Stimulated activated CD4-positive, alpha-beta T cell treated with anti-CD3 and anti-CD28 coated beads, Interleukin-2, amount 100 ng/mL, for 24 hours (primary cell): ENCODE measurements at regions not wholly inside any gene's neighbourhood (a gene's known extent, or its start where the extent isn't known, plus 50 kb on each side); places are given as distances from the start of the nearest gene placed in this dataset.

Source experiments
- DNase-seq, 2 donors: peaks; one replicate each; pipeline ENCODE4 v3.0.0-alpha.2; 2020

DNA sequence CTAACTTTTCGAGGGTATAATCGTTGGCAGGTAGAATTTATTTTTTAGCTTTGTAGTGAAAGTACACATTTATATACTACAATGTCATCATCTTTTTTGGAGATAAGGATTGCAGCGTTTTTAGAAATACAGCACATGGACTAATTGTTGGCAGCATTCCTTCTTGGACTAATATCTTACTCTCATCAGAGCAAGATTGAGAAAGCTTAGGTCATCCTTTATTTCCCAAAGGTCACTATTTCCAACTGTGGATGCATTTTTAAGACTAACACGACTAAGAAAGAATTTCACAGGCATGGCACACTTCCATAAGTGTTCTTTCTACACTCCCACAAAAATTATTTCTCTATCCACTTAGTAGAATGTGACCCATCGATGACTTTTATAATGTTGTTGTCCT lies 732.3 kb downstream of the NCAM2 start:
- no peak for DNase-seq

DNA sequence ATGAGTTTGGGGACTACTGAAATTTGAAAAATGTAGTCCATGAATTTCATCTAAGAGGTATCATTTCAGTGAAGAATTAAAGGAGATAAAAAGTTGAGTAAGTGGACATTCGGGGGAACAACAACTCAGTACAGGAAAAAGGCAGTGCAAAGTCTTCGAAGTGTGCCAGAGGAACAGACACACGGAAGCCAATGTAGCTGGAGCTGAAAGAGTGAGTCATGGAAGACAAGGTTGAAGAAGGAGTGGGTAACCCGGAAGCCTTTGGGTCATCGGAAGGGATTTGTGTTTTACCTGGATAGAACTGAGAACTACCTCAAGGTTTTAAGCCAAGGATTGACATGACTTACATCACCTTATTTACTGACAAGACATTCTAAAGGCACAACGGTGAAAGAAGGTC lies 733.4 kb downstream of the NCAM2 start:
- DNase-seq: no peak

DNA sequence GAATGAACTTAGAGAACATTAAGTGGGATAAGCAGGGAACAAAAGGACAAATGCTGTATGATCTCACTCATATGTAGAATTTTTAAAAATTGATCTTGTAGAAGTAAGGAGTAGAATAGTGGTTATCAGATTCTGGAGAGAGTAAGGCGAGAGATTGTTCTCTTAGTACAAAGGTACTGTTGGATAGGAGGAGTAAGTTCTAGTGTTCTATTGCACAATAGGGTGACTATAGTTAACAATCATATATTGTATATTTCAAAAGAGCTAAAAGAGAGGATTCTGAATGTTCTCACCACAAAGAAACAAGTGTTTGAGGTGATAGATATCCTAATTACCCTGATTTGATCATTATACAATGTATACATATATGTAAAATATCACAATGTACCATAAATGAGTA lies 735.9 kb downstream of the NCAM2 start:
- no peak for DNase-seq

DNA sequence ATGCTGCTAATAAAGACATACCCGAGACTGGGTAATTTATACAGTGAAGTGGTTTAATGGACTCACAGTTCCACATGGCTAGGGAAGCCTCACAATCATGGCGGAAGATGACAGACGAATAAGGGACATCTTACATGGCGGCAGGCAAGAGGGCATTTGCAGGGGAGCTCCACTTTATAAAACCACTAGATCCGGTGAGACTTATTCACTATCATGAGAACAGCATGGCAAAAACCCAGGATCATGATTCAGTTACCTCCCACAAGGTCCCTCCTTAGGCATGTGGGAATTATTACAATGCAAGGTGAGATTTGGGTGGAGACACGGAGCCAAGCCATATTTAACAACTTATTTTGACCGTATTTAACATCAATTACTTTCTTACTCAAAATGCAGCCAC lies 739.0 kb downstream of the NCAM2 start:
- no peak for DNase-seq

DNA sequence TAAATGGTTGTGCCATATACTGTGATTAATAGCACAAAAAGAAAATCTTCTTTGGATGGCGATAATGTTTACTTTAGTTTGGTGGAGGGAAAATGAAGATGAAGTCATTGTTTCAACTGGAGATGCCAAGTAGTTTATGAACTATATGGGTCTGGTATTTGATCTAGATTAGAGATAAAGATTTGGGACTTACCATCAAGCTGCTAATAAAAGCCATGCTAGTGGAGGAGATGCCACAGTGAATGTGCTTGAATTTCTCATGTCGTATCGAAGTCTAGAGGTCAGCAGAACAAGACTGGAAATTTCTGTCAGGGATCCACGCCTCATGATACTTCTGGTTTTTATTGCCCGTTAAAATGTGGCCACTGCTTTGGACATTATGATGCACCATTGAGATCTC lies 742.0 kb downstream of the NCAM2 start:
- DNase-seq: no peak

DNA sequence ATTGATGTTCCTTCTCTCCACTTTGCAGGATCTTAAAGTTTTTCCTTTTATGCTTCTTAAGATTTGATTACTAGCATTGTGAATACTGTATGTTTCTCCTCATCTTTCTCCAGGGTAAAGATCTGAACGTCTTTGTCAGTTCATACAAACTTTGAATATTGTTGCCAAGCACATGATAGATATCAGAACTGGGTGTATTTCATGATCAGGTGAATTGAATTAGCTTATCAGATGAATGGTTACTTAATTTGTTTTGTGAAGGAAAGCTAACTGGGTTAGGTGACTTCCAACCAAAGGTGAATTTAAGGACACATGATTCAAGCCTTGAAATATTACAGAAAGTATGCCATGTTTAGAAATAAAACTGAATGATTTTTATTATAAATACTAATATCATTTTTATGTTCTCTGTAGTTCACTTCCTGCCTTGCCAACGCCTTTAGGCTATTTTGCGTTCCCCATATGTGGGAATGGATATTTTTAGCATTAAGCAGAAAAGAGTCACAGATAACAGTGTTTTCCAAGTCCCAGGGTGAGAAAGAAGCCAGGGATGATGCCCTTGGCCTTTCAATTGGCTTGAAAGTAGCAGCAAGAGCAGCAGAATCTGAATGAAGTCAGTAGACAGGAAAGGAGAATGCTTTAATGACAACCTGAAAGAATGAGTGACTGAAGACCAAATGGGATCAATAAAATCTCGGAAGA lies 752.1 kb downstream of the NCAM2 start:
- DNase-seq: no peak

DNA sequence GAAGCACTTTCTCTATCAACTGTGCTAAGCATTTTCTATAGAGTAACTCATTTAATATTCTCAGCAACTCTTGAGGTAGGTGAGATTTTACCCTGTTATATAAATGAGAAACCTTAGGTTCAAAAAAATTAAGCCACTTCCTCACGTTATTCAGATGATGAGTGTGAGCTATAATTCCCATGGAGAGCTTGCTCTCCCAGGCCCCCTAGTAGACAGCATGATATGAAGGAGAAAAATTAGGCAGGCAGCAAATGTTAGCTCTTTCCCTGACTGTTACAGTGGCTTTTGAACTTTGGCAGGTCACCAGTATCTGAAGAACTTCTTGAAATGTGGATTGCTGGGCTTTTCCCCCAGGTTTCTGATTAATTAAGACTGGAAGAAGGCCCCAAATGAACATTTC lies 753.1 kb downstream of the NCAM2 start:
- DNase-seq: no peak

DNA sequence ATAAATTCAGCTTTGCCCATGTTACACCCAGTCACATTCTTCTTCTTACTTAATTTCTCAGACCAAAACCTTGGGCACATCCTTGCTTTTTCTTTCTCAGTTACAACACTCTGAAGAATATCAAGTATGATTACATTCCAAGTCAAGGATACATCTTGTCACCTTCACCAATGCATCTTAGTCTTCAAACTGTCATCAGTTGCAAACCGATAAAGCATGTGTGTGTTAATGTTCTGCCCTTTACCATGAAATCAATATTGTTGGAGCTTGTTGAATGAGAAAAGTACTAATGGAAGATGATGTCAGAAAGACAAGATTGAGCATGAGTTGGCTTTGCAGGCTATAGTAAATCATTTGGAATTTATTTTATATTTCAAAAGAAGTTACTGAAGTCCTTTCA lies 764.6 kb downstream of the NCAM2 start:
- no peak for DNase-seq

DNA sequence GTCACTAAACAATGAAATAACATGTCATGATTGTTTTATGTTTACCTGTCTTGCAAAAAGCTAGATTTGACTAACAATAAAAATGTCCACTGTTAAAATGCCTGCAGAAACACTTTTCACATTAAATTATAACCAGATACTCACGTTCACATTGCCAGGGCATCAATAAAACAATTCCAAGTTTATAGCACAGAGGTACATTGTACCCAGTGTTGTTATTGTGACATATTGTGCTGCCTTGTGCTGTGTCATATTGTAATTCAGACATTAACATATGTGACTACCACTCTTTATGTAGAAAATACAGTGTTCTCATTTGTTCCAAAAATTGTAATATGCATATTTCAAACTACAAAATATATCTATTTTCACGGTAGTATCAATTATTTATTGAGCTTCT lies 766.1 kb downstream of the NCAM2 start:
- no peak for DNase-seq

DNA sequence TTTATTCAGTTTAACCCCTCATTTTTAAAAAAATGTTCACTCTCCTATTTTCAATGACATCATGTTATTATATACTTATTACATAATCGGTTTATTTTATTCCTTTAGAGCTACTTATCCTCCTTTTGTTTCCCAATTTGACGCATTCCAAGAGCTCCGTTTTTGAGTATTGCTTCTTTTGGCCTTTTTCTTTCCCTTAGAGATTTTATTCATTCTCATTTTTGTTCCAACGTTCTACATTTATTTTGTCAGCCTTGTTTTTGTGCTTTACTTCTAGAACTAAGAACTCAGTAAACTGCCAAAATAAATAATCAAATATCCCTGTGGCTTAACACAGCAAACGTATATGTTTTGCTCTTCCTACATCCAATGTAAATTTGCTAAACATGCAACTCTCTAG lies 769.1 kb downstream of the NCAM2 start:
- no peak for DNase-seq

DNA sequence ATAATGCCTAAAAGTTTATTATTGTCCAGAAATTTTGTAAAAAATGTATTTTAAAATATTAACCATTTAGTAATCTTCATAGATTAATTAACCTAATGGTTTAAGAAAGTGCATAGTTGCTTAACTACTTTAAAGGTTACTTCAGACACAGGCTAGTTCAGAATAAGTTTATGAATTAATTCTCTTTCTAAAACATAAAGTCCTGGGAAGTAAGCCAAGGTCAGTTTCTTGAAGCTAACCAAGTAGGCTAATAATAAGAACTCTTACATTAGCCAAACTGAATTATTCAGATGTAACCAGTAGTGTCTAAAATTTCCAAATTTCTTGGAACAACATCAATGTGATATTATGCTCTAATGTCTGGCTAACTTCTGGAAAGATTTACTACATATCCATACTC lies 790.4 kb downstream of the NCAM2 start:
- no peak for DNase-seq

DNA sequence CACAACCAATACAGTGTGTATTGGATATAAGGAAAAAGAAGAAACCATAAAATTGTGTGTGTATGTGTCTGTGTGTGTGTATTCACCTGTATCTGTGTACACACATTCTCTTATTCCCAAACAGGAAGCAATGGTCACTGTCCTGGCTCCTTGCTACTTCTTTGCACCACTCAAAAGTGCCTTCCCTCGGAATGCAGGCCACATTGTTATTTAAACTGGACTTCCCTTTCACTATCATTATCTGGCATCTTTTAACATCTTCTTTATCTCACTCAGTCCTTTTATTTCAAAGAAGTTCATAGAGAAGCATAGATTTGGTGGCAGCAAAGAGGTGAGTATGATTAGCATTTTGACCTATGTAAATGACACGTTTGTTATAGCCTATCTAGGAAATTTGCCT lies 803.7 kb downstream of the NCAM2 start:
- no peak for DNase-seq

DNA sequence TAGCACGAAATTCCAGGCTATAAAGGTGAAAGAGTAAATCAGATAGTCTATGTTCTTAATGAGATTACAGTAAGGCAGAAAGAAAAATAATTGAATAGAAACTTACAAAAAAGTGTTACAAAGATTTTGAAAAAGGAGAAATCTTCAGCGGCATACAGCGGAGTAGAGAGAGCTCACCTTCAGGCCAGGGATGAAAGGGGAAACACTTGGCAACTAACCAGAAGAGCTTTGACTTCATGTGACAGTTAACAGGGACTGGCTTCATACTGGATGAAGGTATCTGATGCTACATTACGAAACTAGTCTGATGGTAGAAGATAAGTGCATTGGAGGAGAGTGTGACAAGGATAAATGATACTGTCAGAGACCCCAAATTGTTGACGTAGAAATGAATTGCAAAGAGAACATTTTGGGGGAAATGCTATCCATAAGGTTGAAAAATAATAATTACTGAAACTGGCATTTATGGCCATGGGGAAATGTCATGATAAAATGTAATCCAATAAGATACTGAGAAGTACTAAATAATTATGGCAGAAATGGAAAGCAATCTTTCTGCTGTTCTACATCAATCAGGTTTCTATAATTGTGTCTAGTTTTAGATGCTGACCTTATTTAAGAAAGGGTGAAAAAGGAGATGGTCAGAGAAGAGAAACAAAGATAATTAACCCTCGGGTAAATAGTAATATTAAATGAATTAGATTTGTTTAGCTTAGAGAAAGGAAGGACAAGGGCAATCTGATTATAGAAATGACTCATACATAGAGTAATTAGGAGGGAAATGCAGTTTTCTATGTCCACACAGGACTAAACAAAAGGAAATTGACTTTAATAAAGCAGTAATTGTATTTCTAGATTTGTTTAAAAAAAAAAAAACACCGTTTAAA lies 808.7 kb downstream of the NCAM2 start:
- DNase-seq: no peak

DNA sequence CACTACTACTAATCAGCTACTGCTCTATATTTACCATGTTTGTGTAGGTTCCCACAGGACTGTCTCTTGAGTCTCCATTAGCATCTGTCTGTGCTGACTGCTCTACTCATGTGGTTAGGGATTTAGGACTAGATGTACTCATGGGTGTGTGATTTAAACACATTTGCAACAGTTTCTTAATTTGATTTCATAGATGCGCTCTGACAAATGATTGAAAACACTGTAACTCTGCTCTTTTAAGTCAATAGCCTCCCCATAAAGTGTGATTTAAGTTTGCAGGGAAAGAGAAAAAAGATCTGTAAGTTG lies 809.3 kb downstream of the NCAM2 start:
- DNase-seq: no peak

DNA sequence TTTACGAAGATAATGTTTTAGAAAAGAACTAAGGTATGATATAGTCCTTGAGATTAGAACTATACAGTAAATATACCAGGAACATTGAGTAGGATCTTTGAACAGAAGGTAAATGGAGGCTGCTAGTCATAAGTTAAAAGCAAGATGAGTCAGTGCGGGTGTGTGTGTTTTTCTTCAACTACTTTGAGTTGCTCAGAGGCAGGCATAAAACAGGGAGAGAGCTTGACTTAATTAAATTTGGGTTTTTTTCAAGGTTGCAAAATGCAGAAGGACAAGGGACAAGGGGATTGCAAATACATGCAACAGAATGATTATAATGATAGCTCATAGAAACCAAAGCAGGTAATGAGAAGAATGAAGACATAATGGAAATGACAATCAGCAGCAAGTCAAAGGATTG lies 815.1 kb downstream of the NCAM2 start:
- DNase-seq: no peak

DNA sequence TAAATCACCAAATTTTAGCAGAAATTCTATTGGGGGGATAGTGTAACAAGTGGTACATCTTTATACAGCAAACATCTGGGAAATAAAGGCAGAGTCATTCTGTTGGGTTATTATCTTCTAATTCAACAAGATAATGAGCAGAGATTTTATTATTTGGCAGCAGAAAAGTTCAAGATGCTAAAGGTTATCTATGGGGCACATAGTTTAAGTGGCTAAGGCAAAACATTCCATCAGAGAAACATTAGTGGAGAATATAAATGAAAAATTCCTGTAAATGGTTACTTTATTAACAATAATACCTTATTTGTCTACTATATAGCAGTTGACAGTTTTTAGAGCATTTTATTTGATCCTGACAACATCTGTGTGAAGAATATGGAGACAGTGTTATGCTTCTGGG lies 815.7 kb downstream of the NCAM2 start:
- DNase-seq: no peak

DNA sequence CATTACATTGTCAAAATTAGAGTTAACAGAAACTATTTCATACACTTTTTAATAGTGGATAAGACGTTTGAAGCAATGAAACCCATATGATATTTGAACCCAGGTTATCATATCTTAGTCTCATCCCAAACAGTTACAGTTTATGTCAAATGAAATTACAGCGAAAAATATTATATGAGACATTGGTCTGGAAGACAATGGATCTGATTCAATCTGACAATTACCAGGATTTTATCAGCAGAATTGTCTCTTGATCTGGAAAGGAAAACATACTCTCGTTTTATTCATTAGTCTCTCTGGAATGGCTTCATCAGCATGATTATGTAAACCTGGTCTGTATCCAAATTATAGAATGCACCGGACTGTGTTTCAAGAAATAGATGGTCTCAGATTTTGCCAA lies 818.6 kb downstream of the NCAM2 start:
- DNase-seq: no peak

DNA sequence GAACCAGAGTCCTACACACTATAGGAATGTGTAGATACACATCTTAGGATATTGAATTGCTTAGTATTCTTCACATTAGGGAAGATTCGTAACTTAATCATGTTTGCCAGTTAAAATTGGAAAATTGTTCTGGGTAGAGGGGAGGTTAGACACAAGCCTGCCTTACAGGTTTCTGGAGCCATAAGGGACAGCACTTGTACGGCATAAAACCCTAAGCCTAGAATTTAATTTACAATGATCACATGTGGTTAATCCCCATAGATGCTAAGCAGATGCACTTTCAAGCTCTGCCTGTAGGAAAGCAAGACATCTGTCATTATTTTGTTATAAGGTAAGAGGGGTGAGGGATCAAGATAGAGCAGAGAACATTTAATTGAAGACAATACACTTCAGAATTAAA lies 820.7 kb downstream of the NCAM2 start:
- DNase-seq: no peak

DNA sequence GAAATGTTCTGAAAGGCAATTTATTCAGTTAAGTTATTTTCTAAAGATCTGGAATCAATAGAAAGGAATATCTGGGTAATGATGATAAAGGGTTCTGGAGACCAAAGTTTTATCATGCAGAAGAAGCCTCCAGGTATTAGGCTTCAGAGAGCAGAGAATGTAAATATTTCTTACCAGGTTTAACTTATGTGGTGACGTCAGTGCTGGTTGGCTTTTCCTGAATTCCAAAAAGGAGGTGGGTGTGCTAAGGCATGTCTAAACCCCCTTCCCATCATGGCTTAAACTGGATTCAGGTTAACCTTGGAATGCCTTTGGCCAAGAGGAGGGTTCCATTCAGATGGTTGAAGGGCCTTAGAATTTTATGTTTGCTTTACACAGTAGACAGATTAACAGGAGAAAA lies 829.9 kb downstream of the NCAM2 start:
- DNase-seq: no peak

DNA sequence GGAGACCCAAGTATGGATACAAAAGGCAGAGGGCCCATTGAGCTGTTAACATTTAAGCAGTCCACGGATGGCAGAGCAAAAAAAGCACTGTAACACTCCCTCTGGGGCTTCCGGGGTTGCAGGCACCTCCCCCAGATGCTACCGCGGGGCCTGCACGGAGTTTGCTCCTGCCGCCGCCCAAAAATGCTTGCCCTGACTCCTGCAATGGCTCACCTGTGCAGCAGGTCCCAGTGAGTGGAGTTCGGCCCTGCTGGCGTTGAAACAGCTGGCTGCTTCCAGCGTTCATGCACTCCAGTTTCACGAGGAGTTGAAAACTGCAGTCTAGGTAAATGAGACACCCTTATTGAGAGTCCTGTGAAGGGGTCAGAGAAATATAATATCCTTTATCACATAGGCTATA lies 832.8 kb downstream of the NCAM2 start:
- no peak for DNase-seq

DNA sequence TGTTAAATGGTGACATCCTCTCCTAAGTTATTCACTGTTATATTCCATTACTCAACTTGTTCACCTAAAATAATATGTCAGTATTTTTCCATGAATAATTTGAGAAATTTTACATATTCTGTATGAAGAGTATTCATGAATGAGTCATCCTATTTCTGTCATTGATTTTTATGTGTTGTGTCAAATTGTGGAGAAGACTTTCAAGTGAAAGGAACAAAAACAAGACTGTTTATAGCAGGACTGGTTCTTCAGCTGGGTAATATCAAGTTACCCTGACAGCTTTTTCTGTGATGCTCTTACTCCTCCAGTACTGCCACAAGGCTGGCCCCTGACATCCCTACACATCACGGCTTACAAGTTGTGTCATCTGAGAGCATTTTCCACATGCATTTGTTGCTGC lies 847.7 kb downstream of the NCAM2 start:
- DNase-seq: no peak

DNA sequence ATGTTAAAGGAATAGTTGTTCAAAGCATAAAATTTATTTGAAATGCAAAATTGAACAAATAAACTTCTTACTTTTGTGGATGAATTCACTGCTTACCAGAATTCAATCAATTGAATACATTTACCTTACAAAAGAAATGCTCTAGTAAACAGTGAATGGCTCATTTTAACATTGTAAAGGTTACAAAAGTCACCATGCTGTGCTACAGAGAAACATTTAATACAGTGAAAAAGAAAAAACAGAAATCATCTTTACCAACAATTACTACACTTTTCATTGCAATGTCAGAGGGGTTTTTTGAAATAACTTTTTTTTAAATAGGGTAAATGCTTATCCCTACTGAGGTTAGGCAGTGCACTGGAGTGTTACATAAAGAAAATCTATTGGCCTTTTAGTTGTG lies 853.0 kb downstream of the NCAM2 start:
- DNase-seq: no peak

DNA sequence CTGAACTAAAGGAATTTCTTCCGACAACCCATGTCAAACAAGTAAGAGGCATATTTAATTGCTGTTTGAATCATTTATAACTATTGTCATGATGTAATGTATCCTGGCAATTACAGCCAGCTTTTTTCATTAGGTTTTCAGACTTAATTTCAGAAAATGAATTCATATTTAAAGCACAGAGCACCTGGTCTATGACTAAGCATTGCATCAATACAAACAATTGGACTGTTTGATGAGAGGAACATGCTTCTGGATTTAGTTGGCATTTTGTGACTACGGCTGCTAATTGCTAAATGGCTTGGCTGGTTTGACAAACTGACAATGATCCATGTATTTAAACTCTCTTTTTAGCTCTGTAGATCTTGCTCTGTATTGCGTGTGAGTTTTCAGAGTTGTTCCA lies 853.4 kb downstream of the NCAM2 start:
- DNase-seq: no peak

DNA sequence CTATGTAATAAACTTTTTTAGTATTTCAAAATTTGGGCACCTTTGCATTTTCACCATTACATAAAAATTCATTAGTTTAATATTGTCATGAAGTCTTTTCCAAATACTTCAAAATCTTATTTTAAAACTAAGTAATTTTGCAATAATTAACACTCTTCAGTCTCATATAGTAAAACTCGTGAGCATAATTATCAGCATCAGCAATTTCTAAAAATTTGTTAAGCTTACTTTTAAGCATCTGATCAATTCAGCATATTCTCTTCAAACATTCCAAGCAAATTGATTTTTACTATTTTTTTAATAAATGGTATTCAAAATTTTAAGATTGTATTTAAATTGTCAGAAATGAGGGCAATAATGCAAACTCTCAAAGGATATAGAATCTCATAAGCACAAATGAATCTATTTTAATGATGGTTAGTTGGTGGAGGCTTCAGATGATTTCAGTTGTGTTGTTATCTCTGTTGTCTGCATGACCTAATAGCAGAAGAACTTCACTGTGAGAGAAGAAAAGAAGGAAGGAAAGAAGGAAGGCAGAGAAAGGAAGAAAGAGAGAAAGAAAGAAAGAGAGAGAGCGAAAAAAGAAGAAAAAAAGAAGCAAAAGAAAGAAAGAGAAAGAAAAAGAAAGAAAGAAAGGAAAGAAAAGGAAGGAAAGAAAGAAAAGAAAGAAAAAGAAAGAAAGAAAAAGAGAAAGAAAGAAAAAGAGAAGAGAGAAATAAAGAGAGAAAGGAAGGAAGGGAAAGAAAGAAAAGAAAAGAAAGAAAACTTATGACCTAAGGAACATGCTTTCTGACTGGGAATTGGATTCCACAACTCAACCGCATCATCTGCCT lies 860.5 kb downstream of the NCAM2 start:
- DNase-seq: no peak
